ENCODE measurements at regions not wholly inside any gene's neighbourhood (a gene's known extent, or its start where the extent isn't known, plus 50 kb on each side); places are given as distances from the start of the nearest gene placed in this dataset.

GRCh38 chr10:4250587-4250887, 465.5 kb upstream of the KLF6 start:
- Histone ChIP-seq H3K9me1 (ENCODE audit: control insufficient read depth, insufficient read depth, low read length) (no peaks in the 10 kb centered on the region), H3K9me3 (replicated peaks; ENCODE audit: control insufficient read depth, insufficient read depth, low read depth, low read length) (no peaks in the 10 kb centered on the region), H3K4me3 (no peak overlapping the region), H3K36me3 (ENCODE audit: control insufficient read depth, insufficient read depth, low read length) (no peaks in the 10 kb centered on the region), H3K79me2 (ENCODE audit: control insufficient read depth, insufficient read depth, low read length) (no peaks in the 10 kb centered on the region), H3K4me1 (replicated peaks in 1 of 2; ENCODE audit: control insufficient read depth in 2 of 2, insufficient read depth in 2 of 2, low read length in 2 of 2) (no peaks in the 10 kb centered on the region), H2AFZ (ENCODE audit: low read depth, low read length) (no peak overlapping the region), H3K9ac (ENCODE audit: insufficient read depth in 1 of 2, low read depth in 2 of 2, low read length in 2 of 2) (no peak overlapping the region), H3K4me2 (ENCODE audit: insufficient read depth, low read length) (no peak overlapping the region), H3K27ac (ENCODE audit: extremely low read depth, low read depth, low read length) (no peak overlapping the region), H3K27me3 (ENCODE audit: control insufficient read depth in 2 of 2, insufficient read depth in 2 of 2, low read length in 2 of 2) (peaks cover 0 to 7% of the 10 kb centered on the region in 2 experiments; a peak in 1 of 5 replicates), H4K20me1 (replicated peaks; ENCODE audit: control insufficient read depth, insufficient read depth, low read length) (no peaks in the 10 kb centered on the region)
- intact Hi-C loops (cut with micrococcal nuclease): no loop called here
- ChIA-PET POLR2A (no interaction called here), CTCF (ENCODE audit: low intra/inter-chr PET ratio) (no interaction called here)
- in situ Hi-C loops (cut with MboI): no loop called here
- ATAC-seq: no peak
- no TSS peak for BruUV-seq (replicated peaks)
- TF ChIP-seq ZNF197 (CRISPR knock-in tag; IDR thresholded peaks at IDR 0.05; ENCODE audit: low read depth): no peak
- no peak for TF ChIP-seq NBN (IDR thresholded peaks at IDR 0.05; ENCODE audit: low read depth)
- TF ChIP-seq TCF15 (CRISPR knock-in tag; IDR thresholded peaks at IDR 0.05): no peak
- no peak for TF ChIP-seq GTF2B (IDR thresholded peaks at IDR 0.05; ENCODE audit: extremely low read depth, insufficient read length)
- TF ChIP-seq FOXJ2 (tag; IDR thresholded peaks at IDR 0.05): no peak
- no peak for TF ChIP-seq RBFOX2 (IDR thresholded peaks at IDR 0.05; ENCODE audit: low read depth, low read length)
- TF ChIP-seq GMEB1 (CRISPR knock-in tag; IDR thresholded peaks at IDR 0.05): no peak
- no peak for TF ChIP-seq ZNF785 (CRISPR knock-in tag; IDR thresholded peaks at IDR 0.05)
- TF ChIP-seq SIX5 (IDR thresholded peaks at IDR 0.05; ENCODE audit: borderline replicate concordance in 1 of 2, insufficient read depth in 1 of 2, low read depth in 1 of 2, low read length in 2 of 2): no peak
- no peak for TF ChIP-seq ILF3 (IDR thresholded peaks at IDR 0.05; ENCODE audit: borderline replicate concordance)
- no peak for TF ChIP-seq ZNF133 (CRISPR knock-in tag; IDR thresholded peaks at IDR 0.05)
- no peak for TF ChIP-seq MAFK (IDR thresholded peaks at IDR 0.05; ENCODE audit: low read length)
- no peak for TF ChIP-seq CREB3 (tag; conservative IDR thresholded peaks at IDR 0.05; ENCODE audit: low read depth)
- TF ChIP-seq SIN3B (IDR thresholded peaks at IDR 0.05; ENCODE audit: low read depth): no peak
- TF ChIP-seq RBM25 (IDR thresholded peaks at IDR 0.05; ENCODE audit: low read depth, low read length, severe bottlenecking): no peak
- TF ChIP-seq, protein P1, sequence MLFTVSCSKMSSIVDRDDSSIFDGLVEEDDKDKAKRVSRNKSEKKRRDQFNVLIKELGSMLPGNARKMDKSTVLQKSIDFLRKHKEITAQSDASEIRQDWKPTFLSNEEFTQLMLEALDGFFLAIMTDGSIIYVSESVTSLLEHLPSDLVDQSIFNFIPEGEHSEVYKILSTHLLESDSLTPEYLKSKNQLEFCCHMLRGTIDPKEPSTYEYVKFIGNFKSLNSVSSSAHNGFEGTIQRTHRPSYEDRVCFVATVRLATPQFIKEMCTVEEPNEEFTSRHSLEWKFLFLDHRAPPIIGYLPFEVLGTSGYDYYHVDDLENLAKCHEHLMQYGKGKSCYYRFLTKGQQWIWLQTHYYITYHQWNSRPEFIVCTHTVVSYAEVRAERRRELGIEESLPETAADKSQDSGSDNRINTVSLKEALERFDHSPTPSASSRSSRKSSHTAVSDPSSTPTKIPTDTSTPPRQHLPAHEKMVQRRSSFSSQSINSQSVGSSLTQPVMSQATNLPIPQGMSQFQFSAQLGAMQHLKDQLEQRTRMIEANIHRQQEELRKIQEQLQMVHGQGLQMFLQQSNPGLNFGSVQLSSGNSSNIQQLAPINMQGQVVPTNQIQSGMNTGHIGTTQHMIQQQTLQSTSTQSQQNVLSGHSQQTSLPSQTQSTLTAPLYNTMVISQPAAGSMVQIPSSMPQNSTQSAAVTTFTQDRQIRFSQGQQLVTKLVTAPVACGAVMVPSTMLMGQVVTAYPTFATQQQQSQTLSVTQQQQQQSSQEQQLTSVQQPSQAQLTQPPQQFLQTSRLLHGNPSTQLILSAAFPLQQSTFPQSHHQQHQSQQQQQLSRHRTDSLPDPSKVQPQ (CRISPR knock-in tag; IDR thresholded peaks at IDR 0.05; ENCODE audit: borderline replicate concordance): no peak
- 0% methylated on average over 2 of the region's 2 CpGs for WGBS (ENCODE audit: insufficient coverage, low coverage, missing lambda C conversion rate)
- no peak for DNase-seq (ENCODE audit: extremely low read depth in 1 of 4, low spot score in 3 of 4)
- FAIRE-seq: no peak

Measured in K562 (cell line).